K562 (cell line): ENCODE measurements at regions not wholly inside any gene's neighbourhood (a gene's known extent, or its start where the extent isn't known, plus 50 kb on each side); places are given as distances from the start of the nearest gene placed in this dataset.

Experiments
- BDP1 ChIP-seq: IDR thresholded peaks from 3 replicates; pipeline ENCODE4 v1.6.1; 2011; ENCODE audit not compliant: insufficient read length, insufficient read depth
- FOS ChIP-seq: IDR thresholded peaks from 3 replicates; pipeline ENCODE4 v1.6.1; 2011; ENCODE audit not compliant: insufficient read length; ENCODE audit errors: extremely low read depth
- GATA2 ChIP-seq: sonication (generic); formaldehyde crosslinking; IDR thresholded peaks from 2 replicates; pipeline ENCODE4 v1.4.0; 2020; ENCODE audit warnings: mild to moderate bottlenecking, missing genetic modification reagents
- JUND ChIP-seq, 2 experiments: IDR thresholded peaks; 2 replicates in 1 of 2; 3 replicates in 1 of 2; pipeline ENCODE4 v1.6.1; 2011; ENCODE audit warnings: borderline replicate concordance in 2 of 2, low read depth in 2 of 2, low read length in 2 of 2, improper control_type of control experiment in 1 of 2, missing biosample characterization in 1 of 2, missing genetic modification characterization in 1 of 2, missing genetic modification reagents in 1 of 2
- POLR2A ChIP-seq: fragments of 450-650 bp; conservative IDR thresholded peaks from 2 replicates; pipeline ENCODE4 v1.6.1; 2016
- SMARCE1 ChIP-seq: fragments of 450-650 bp; IDR thresholded peaks from 2 replicates; pipeline ENCODE4 v1.7.1; 2016; ENCODE audit warnings: mild to moderate bottlenecking
- TAF7 ChIP-seq: fragments of 450-650 bp; IDR thresholded peaks from 2 replicates; pipeline ENCODE4 v1.6.1; 2016; ENCODE audit warnings: missing genetic modification characterization, missing compliant biosample characterization
- ZNF274 ChIP-seq: IDR thresholded peaks from 2 replicates; pipeline ENCODE4 v1.6.1; 2011; ENCODE audit warnings: low read depth, mild to moderate bottlenecking, low read length, moderate library complexity, borderline replicate concordance
- TF ChIP-seq, protein P1 (sequence below): sonication (generic); formaldehyde crosslinking; IDR thresholded peaks from 2 replicates; pipeline ENCODE4 v1.8.1; 2022; ENCODE audit warnings: missing genetic modification reagents

DNA sequence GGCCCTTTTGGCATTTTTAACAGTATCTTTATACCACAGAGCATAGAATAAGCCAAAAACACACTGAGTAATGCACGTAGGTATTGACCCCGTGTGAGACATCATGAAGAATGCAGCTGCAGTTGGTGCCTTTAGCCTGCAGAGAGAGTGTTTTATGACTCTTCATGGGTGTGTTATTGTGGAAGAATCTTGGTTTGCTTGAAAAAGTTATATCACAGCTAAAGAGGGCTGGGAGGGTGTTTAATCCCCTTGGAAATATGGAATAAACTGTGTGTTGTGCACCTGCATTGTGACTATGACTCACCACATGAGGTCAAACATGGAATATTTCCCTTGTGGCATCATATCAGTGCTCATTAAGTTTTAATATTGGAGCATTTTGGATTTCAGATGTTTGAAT lies 458.7 kb downstream of the CDH9 start:
- TF ChIP-seq GATA2 (no peak), BDP1 (no peak), JUND (IDR thresholded peaks at IDR 0.05; ENCODE audit: borderline replicate concordance, low read depth, low read length) (no peak), JUND (tag; IDR thresholded peaks at IDR 0.05; ENCODE audit: borderline replicate concordance, low read depth, low read length) (no peak), POLR2A (no peak), SMARCE1 (no peak), TAF7 (tag) (no peak), FOS (no peak), ZNF274 (no peak)
- TF ChIP-seq, protein P1, sequence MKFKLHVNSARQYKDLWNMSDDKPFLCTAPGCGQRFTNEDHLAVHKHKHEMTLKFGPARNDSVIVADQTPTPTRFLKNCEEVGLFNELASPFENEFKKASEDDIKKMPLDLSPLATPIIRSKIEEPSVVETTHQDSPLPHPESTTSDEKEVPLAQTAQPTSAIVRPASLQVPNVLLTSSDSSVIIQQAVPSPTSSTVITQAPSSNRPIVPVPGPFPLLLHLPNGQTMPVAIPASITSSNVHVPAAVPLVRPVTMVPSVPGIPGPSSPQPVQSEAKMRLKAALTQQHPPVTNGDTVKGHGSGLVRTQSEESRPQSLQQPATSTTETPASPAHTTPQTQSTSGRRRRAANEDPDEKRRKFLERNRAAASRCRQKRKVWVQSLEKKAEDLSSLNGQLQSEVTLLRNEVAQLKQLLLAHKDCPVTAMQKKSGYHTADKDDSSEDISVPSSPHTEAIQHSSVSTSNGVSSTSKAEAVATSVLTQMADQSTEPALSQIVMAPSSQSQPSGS (CRISPR knock-in tag), result no peak
